ENCODE measurements at regions not wholly inside any gene's neighbourhood (a gene's known extent, or its start where the extent isn't known, plus 50 kb on each side); places are given as distances from the start of the nearest gene placed in this dataset.
"Not testable (repeated sequence)": the region's sequence is repeated elsewhere in the genome, so short reads cannot be mapped to it uniquely, and the experiment has no call there.

- H3K27ac ChIP-seq = no peak overlapping the region
- TF ChIP-seq CTCF (IDR thresholded peaks at IDR 0.05) (no peak), ZFX (IDR thresholded peaks at IDR 0.05; ENCODE audit: borderline replicate concordance) (no peak)
These were observed 298.0 kb upstream of the GALNT5 start for GRCh38 chr2:156959481-156959880.

GRCh38 chr2:156982615-156983014 is 274.9 kb upstream of the GALNT5 start:
- TF ChIP-seq ZFX (IDR thresholded peaks at IDR 0.05; ENCODE audit: borderline replicate concordance) (no peak), CTCF (IDR thresholded peaks at IDR 0.05) (no peak)
- no peak overlapping the region for H3K27ac ChIP-seq

GRCh38 chr2:156986339-156986988 is 271.0 kb upstream of the GALNT5 start:
- H3K27ac ChIP-seq = no peak overlapping the region
- TF ChIP-seq ZFX (IDR thresholded peaks at IDR 0.05; ENCODE audit: borderline replicate concordance) (no peak), CTCF (IDR thresholded peaks at IDR 0.05) (no peak)

- no peak overlapping the region for H3K27ac ChIP-seq
- TF ChIP-seq CTCF (IDR thresholded peaks at IDR 0.05) (no peak), ZFX (IDR thresholded peaks at IDR 0.05; ENCODE audit: borderline replicate concordance) (no peak)
These were observed 257.8 kb upstream of the GALNT5 start for GRCh38 chr2:156999661-157000060.

- TF ChIP-seq CTCF (IDR thresholded peaks at IDR 0.05) = no peak
- TF ChIP-seq ZFX (IDR thresholded peaks at IDR 0.05; ENCODE audit: borderline replicate concordance) = no peak
- H3K27ac ChIP-seq = no peak overlapping the region
These were observed 252.7 kb upstream of the GALNT5 start for GRCh38 chr2:157004789-157005188.

- no peak overlapping the region for H3K27ac ChIP-seq
These were observed 242.4 kb upstream of the GALNT5 start for GRCh38 chr2:157015015-157015575.

GRCh38 chr2:157023264-157023663 is 234.2 kb upstream of the GALNT5 start:
- not testable (repeated sequence) for H3K27ac ChIP-seq

More at GRCh38 chr2:157015015-157015575, 242.4 kb upstream of the GALNT5 start:
- TF ChIP-seq ZFX (IDR thresholded peaks at IDR 0.05; ENCODE audit: borderline replicate concordance) = no peak
- TF ChIP-seq CTCF (IDR thresholded peaks at IDR 0.05) = no peak

GRCh38 chr2:157024129-157024528 is 233.4 kb upstream of the GALNT5 start:
- no peak for TF ChIP-seq ZFX (IDR thresholded peaks at IDR 0.05; ENCODE audit: borderline replicate concordance)
- no peak overlapping the region for H3K27ac ChIP-seq

Measured in 22Rv1 (cell line).